GM23338 (cell line): ENCODE measurements at regions not wholly inside any gene's neighbourhood (a gene's known extent, or its start where the extent isn't known, plus 50 kb on each side); places are given as distances from the start of the nearest gene placed in this dataset.

Experiments used
- ATAC-seq: fragments of 200-7000 bp; cut with Tn5 transposase; 3 replicates; pipeline ENCODE4 v1.9.1; 2020
- DNase-seq: peaks from one replicate; pipeline ENCODE4 v3.0.0-alpha.2; 2015; ENCODE audit warnings: low spot score
- H2AFZ ChIP-seq: fragments of 200-600 bp; sonication (generic); 2 replicates; pipeline ENCODE4 v1.8.0; 2016; ENCODE audit warnings: antibody characterized with exemption, mild to moderate bottlenecking, moderate library complexity
- H3F3A ChIP-seq: fragments of 200-600 bp; sonication (generic); replicated peaks from 2 replicates; pipeline ENCODE4 v1.8.0; 2017; ENCODE audit warnings: antibody characterized with exemption, mixed run types, low read depth
- H3K27ac ChIP-seq: fragments of 200-600 bp; sonication (generic); 2 replicates; pipeline ENCODE4 v1.6.1; 2016; ENCODE audit warnings: low read depth
- H3K27me3 ChIP-seq: fragments of 200-600 bp; sonication (generic); 2 replicates; pipeline ENCODE4 v1.8.0; 2016; ENCODE audit warnings: mild to moderate bottlenecking, mixed run types, moderate library complexity; ENCODE audit not compliant: insufficient read depth
- H3K36me3 ChIP-seq: fragments of 200-600 bp; sonication (generic); 2 replicates; pipeline ENCODE4 v1.8.0; 2016; ENCODE audit warnings: mild to moderate bottlenecking; ENCODE audit not compliant: insufficient read depth
- H3K4me1 ChIP-seq: fragments of 200-600 bp; sonication (generic); 2 replicates; pipeline ENCODE4 v1.8.0; 2016; ENCODE audit warnings: mild to moderate bottlenecking, moderate library complexity; ENCODE audit not compliant: insufficient read depth
- H3K4me2 ChIP-seq: fragments of 200-600 bp; sonication (generic); 2 replicates; pipeline ENCODE4 v1.7.1; 2017; ENCODE audit warnings: mixed run types
- H3K4me3 ChIP-seq: fragments of 200-600 bp; sonication (generic); 2 replicates; pipeline ENCODE4 v1.6.1; 2016; ENCODE audit warnings: mixed run types
- H3K79me2 ChIP-seq: fragments of 200-600 bp; sonication (generic); replicated peaks from 2 replicates; pipeline ENCODE4 v1.8.0; 2017; ENCODE audit warnings: mild to moderate bottlenecking; ENCODE audit not compliant: insufficient read depth
- H3K9me2 ChIP-seq: fragments of 200-600 bp; sonication (generic); 2 replicates; pipeline ENCODE4 v1.8.0; 2017; ENCODE audit not compliant: insufficient read depth
- H4K20me1 ChIP-seq: fragments of 200-600 bp; sonication (generic); replicated peaks from 2 replicates; pipeline ENCODE4 v1.8.0; 2017; ENCODE audit warnings: mild to moderate bottlenecking; ENCODE audit not compliant: insufficient read depth
- H3K27ac Mint-ChIP-seq: 2 replicates; pipeline ENCODE4 v1.8.0; 2020; ENCODE audit warnings: inconsistent platforms, mild to moderate bottlenecking, moderate library complexity, mixed read lengths
- H3K27me3 Mint-ChIP-seq: 3 replicates; pipeline ENCODE4 v1.8.0; 2022; ENCODE audit warnings: low read depth, mild to moderate bottlenecking, moderate library complexity, mixed read lengths, inconsistent platforms; ENCODE audit not compliant: insufficient read depth, poor library complexity
- H3K36me3 Mint-ChIP-seq: 3 replicates; pipeline ENCODE4 v1.8.0; 2021; ENCODE audit warnings: low read depth, mild to moderate bottlenecking, inconsistent platforms, moderate library complexity, mixed read lengths
- H3K4me1 Mint-ChIP-seq: 3 replicates; pipeline ENCODE4 v1.8.0; 2020; ENCODE audit warnings: mild to moderate bottlenecking, inconsistent platforms, mixed read lengths
- H3K4me3 Mint-ChIP-seq: 3 replicates; pipeline ENCODE4 v1.8.0; 2021; ENCODE audit warnings: moderate library complexity, mild to moderate bottlenecking, inconsistent platforms, mixed read lengths
- H3K9me3 Mint-ChIP-seq: 3 replicates; pipeline ENCODE4 v1.8.0; 2020; ENCODE audit warnings: moderate library complexity, mild to moderate bottlenecking, inconsistent platforms, mixed read lengths
- CREB1 ChIP-seq: fragments of 250-450 bp; sonication (Bioruptor Pico); IDR thresholded peaks from 2 replicates; pipeline ENCODE4 v1.5.0; 2020; ENCODE audit warnings: low read depth, mild to moderate bottlenecking, moderate library complexity
- EZH2 ChIP-seq: fragments of 200-600 bp; sonication (generic); IDR thresholded peaks from one replicate; pipeline ENCODE4 v1.8.0; 2017; ENCODE audit warnings: antibody characterized with exemption, mild to moderate bottlenecking, low read depth; ENCODE audit not compliant: unreplicated experiment
- EZH2phosphoT487 ChIP-seq: fragments of 200-600 bp; sonication (generic); IDR thresholded peaks from one replicate; pipeline ENCODE4 v1.8.1; 2018; ENCODE audit warnings: antibody characterized with exemption; ENCODE audit not compliant: unreplicated experiment
- JUNB ChIP-seq: IDR thresholded peaks from one replicate; pipeline ENCODE4 v1.6.1; 2016; ENCODE audit warnings: antibody characterized with exemption; ENCODE audit not compliant: unreplicated experiment
- NANOG ChIP-seq: IDR thresholded peaks from 2 replicates; pipeline ENCODE4 v1.6.1; 2016; ENCODE audit warnings: antibody characterized with exemption, borderline replicate concordance
- POLR2AphosphoS5 ChIP-seq: IDR thresholded peaks from 2 replicates; pipeline ENCODE4 v1.6.1; 2016; ENCODE audit warnings: antibody characterized with exemption, low read depth
- STAT1 ChIP-seq: IDR thresholded peaks from one replicate; pipeline ENCODE4 v1.6.1; 2016; ENCODE audit warnings: antibody characterized with exemption; ENCODE audit not compliant: unreplicated experiment
- ZNF114 ChIP-seq: fragments of 250-450 bp; sonication (Bioruptor Pico); IDR thresholded peaks from 2 replicates; pipeline ENCODE4 v1.5.0; 2020; ENCODE audit warnings: mild to moderate bottlenecking, moderate library complexity
- ZNF331 ChIP-seq: fragments of 250-450 bp; sonication (Bioruptor Pico); IDR thresholded peaks from 2 replicates; pipeline ENCODE4 v1.5.0; 2020; ENCODE audit warnings: low read depth, mild to moderate bottlenecking, moderate library complexity
- TF ChIP-seq, protein P1 (sequence below): fragments of 250-450 bp; sonication (Bioruptor Pico); IDR thresholded peaks from 2 replicates; pipeline ENCODE4 v1.5.0; 2020; ENCODE audit warnings: mild to moderate bottlenecking, moderate library complexity
- TF ChIP-seq, protein P2 (sequence below), 2 experiments: fragments of 200-600 bp in 1 of 2; sonication (generic) in 1 of 2; conservative IDR thresholded peaks; 2 replicates each; pipeline versions ENCODE4 v1.5.1 to v1.6.1; 2016 to 2017; ENCODE audit warnings: antibody characterized with exemption in 2 of 2, low read depth in 2 of 2, mild to moderate bottlenecking in 2 of 2, moderate library complexity in 1 of 2
- TF ChIP-seq, protein P3 (sequence below): IDR thresholded peaks from 2 replicates; pipeline ENCODE4 v1.6.1; 2016; ENCODE audit warnings: antibody characterized with exemption
- TF ChIP-seq, protein P4 (sequence below): IDR thresholded peaks from one replicate; pipeline ENCODE4 v1.6.1; 2018; ENCODE audit warnings: antibody characterized with exemption; ENCODE audit not compliant: unreplicated experiment

DNA sequence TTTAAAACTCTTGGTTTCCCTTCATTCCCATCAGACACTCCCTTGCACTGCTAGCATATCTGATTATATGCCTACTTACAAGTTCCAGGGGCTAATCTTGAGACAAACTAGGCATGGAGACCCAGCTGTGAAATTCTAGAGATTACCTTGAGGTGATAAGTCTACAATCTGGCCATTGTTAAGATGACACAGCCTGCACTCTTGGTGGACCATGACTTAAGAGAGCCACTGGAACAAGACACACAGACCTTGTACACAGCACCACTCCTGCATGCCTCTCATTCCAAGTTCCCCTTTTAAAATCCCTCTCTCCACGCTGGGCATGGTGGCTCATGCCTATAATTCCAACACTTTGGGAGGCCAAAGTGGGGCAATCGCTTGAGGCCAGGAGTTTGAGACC, 387.2 kb upstream of the DCC start:
- H3F3A ChIP-seq: no peaks in the 10 kb centered on the region
- no peaks in the 10 kb centered on the region for H3K27me3 ChIP-seq
- no peak for DNase-seq
- no peaks in the 10 kb centered on the region for H3K36me3 ChIP-seq
- ATAC-seq: no peak
- H3K79me2 ChIP-seq: no peaks in the 10 kb centered on the region
- no peak overlapping the region for H3K27ac Mint-ChIP-seq
- no peak overlapping the region for H3K4me3 Mint-ChIP-seq
- H3K9me3 Mint-ChIP-seq: peaks cover 9% of the 10 kb centered on the region; the same call in 2 of the 3 replicates
- peaks cover 24% of the 10 kb centered on the region; the same call in 1 of the 2 replicates for H3K9me2 ChIP-seq
- no peak overlapping the region for H3K4me3 ChIP-seq
- H3K36me3 Mint-ChIP-seq: no peaks in the 10 kb centered on the region
- TF ChIP-seq, protein P1, sequence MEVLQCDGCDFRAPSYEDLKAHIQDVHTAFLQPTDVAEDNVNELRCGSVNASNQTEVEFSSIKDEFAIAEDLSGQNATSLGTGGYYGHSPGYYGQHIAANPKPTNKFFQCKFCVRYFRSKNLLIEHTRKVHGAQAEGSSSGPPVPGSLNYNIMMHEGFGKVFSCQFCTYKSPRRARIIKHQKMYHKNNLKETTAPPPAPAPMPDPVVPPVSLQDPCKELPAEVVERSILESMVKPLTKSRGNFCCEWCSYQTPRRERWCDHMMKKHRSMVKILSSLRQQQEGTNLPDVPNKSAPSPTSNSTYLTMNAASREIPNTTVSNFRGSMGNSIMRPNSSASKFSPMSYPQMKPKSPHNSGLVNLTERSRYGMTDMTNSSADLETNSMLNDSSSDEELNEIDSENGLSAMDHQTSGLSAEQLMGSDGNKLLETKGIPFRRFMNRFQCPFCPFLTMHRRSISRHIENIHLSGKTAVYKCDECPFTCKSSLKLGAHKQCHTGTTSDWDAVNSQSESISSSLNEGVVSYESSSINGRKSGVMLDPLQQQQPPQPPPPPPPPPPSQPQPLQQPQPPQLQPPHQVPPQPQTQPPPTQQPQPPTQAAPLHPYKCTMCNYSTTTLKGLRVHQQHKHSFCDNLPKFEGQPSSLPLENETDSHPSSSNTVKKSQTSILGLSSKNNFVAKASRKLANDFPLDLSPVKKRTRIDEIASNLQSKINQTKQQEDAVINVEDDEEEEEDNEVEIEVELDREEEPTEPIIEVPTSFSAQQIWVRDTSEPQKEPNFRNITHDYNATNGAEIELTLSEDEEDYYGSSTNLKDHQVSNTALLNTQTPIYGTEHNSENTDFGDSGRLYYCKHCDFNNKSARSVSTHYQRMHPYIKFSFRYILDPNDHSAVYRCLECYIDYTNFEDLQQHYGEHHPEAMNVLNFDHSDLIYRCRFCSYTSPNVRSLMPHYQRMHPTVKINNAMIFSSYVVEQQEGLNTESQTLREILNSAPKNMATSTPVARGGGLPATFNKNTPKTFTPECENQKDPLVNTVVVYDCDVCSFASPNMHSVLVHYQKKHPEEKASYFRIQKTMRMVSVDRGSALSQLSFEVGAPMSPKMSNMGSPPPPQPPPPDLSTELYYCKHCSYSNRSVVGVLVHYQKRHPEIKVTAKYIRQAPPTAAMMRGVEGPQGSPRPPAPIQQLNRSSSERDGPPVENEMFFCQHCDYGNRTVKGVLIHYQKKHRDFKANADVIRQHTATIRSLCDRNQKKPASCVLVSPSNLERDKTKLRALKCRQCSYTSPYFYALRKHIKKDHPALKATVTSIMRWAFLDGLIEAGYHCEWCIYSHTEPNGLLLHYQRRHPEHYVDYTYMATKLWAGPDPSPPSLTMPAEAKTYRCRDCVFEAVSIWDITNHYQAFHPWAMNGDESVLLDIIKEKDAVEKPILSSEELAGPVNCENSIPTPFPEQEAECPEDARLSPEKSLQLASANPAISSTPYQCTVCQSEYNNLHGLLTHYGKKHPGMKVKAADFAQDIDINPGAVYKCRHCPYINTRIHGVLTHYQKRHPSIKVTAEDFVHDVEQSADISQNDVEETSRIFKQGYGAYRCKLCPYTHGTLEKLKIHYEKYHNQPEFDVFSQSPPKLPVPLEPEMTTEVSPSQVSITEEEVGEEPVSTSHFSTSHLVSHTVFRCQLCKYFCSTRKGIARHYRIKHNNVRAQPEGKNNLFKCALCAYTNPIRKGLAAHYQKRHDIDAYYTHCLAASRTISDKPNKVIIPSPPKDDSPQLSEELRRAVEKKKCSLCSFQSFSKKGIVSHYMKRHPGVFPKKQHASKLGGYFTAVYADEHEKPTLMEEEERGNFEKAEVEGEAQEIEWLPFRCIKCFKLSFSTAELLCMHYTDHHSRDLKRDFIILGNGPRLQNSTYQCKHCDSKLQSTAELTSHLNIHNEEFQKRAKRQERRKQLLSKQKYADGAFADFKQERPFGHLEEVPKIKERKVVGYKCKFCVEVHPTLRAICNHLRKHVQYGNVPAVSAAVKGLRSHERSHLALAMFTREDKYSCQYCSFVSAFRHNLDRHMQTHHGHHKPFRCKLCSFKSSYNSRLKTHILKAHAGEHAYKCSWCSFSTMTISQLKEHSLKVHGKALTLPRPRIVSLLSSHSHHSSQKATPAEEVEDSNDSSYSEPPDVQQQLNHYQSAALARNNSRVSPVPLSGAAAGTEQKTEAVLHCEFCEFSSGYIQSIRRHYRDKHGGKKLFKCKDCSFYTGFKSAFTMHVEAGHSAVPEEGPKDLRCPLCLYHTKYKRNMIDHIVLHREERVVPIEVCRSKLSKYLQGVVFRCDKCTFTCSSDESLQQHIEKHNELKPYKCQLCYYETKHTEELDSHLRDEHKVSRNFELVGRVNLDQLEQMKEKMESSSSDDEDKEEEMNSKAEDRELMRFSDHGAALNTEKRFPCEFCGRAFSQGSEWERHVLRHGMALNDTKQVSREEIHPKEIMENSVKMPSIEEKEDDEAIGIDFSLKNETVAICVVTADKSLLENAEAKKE (CRISPR knock-in tag): no peak
- TF ChIP-seq NANOG (no peak), JUNB (no peak), CREB1 (no peak), ZNF114 (CRISPR knock-in tag) (no peak), EZH2phosphoT487 (no peak), STAT1 (no peak), POLR2AphosphoS5 (no peak), EZH2 (no peak), ZNF331 (CRISPR knock-in tag) (no peak)
- TF ChIP-seq, protein P2, sequence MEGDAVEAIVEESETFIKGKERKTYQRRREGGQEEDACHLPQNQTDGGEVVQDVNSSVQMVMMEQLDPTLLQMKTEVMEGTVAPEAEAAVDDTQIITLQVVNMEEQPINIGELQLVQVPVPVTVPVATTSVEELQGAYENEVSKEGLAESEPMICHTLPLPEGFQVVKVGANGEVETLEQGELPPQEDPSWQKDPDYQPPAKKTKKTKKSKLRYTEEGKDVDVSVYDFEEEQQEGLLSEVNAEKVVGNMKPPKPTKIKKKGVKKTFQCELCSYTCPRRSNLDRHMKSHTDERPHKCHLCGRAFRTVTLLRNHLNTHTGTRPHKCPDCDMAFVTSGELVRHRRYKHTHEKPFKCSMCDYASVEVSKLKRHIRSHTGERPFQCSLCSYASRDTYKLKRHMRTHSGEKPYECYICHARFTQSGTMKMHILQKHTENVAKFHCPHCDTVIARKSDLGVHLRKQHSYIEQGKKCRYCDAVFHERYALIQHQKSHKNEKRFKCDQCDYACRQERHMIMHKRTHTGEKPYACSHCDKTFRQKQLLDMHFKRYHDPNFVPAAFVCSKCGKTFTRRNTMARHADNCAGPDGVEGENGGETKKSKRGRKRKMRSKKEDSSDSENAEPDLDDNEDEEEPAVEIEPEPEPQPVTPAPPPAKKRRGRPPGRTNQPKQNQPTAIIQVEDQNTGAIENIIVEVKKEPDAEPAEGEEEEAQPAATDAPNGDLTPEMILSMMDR (conservative IDR thresholded peaks at IDR 0.05; ENCODE audit: low read depth in 2 of 2): no peak
- TF ChIP-seq, protein P3, sequence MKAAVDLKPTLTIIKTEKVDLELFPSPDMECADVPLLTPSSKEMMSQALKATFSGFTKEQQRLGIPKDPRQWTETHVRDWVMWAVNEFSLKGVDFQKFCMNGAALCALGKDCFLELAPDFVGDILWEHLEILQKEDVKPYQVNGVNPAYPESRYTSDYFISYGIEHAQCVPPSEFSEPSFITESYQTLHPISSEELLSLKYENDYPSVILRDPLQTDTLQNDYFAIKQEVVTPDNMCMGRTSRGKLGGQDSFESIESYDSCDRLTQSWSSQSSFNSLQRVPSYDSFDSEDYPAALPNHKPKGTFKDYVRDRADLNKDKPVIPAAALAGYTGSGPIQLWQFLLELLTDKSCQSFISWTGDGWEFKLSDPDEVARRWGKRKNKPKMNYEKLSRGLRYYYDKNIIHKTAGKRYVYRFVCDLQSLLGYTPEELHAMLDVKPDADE: no peak
- TF ChIP-seq, protein P4, sequence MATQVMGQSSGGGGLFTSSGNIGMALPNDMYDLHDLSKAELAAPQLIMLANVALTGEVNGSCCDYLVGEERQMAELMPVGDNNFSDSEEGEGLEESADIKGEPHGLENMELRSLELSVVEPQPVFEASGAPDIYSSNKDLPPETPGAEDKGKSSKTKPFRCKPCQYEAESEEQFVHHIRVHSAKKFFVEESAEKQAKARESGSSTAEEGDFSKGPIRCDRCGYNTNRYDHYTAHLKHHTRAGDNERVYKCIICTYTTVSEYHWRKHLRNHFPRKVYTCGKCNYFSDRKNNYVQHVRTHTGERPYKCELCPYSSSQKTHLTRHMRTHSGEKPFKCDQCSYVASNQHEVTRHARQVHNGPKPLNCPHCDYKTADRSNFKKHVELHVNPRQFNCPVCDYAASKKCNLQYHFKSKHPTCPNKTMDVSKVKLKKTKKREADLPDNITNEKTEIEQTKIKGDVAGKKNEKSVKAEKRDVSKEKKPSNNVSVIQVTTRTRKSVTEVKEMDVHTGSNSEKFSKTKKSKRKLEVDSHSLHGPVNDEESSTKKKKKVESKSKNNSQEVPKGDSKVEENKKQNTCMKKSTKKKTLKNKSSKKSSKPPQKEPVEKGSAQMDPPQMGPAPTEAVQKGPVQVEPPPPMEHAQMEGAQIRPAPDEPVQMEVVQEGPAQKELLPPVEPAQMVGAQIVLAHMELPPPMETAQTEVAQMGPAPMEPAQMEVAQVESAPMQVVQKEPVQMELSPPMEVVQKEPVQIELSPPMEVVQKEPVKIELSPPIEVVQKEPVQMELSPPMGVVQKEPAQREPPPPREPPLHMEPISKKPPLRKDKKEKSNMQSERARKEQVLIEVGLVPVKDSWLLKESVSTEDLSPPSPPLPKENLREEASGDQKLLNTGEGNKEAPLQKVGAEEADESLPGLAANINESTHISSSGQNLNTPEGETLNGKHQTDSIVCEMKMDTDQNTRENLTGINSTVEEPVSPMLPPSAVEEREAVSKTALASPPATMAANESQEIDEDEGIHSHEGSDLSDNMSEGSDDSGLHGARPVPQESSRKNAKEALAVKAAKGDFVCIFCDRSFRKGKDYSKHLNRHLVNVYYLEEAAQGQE: no peak
- H3K4me1 ChIP-seq: peaks cover 4% of the 10 kb centered on the region; the same call in 1 of the 2 replicates
- H2AFZ ChIP-seq: no peak overlapping the region
- no peaks in the 10 kb centered on the region; the same call in 2 of the 3 replicates for H3K4me1 Mint-ChIP-seq
- no peak overlapping the region for H3K27ac ChIP-seq
- no peak overlapping the region for H3K4me2 ChIP-seq
- no peaks in the 10 kb centered on the region for H3K27me3 Mint-ChIP-seq
- no peaks in the 10 kb centered on the region for H4K20me1 ChIP-seq
